Breast epithelium (tissue), 4 donors: ENCODE measurements at regions not wholly inside any gene's neighbourhood (a gene's known extent, or its start where the extent isn't known, plus 50 kb on each side); places are given as distances from the start of the nearest gene placed in this dataset.
A peak's percentile ranks its signal among the peaks of the same experiment; 100 is the strongest.

Experiments used
- DNase-seq, 2 donors: peaks; one replicate each; pipeline ENCODE4 v3.0.0-alpha.2; 2019; ENCODE audit warnings: low spot score in 2 of 2
- H3K27ac ChIP-seq, 2 donors: fragments of 200-600 bp; sonication (generic) in 1 of 2; one replicate each; pipeline ENCODE4 v1.5.1; 2016 to 2019; ENCODE audit warnings: mild to moderate bottlenecking in 1 of 2
- H3K27me3 ChIP-seq, 2 donors: fragments of 200-600 bp; sonication (generic) in 1 of 2; one replicate each; pipeline versions ENCODE4 v1.5.1 to v1.6.0; 2017 to 2019; ENCODE audit warnings: control low read depth in 1 of 2, mild to moderate bottlenecking in 1 of 2
- H3K36me3 ChIP-seq: fragments of 200-600 bp; one replicate; pipeline ENCODE4 v1.5.1; 2019
- H3K4me1 ChIP-seq, 2 donors: fragments of 200-600 bp; sonication (generic); one replicate each; pipeline ENCODE4 v1.5.1; 2016 to 2019; ENCODE audit warnings: control low read depth in 1 of 2
- H3K4me3 ChIP-seq, 3 donors: fragments of 200-600 bp; sonication (generic); 1 replicate in 2 of 3; 2 replicates in 1 of 3; pipeline ENCODE4 v1.5.1; 2016 to 2019; ENCODE audit warnings: mild to moderate bottlenecking in 3 of 3, moderate library complexity in 2 of 3
- H3K9me3 ChIP-seq, 2 donors: fragments of 200-600 bp; sonication (generic) in 1 of 2; one replicate each; pipeline ENCODE4 v1.5.1; 2016 to 2019; ENCODE audit warnings: control low read depth in 1 of 2
- CTCF ChIP-seq, 3 donors: fragments of 450-650 bp; IDR thresholded peaks; one replicate each; pipeline ENCODE4 v1.5.1; 2016 to 2017; ENCODE audit warnings: antibody characterized with exemption in 3 of 3, mild to moderate bottlenecking in 3 of 3, moderate library complexity in 3 of 3
- POLR2A ChIP-seq: fragments of 450-650 bp; IDR thresholded peaks from one replicate; pipeline ENCODE4 v1.6.1; 2016; ENCODE audit warnings: antibody characterized with exemption, mild to moderate bottlenecking, moderate library complexity
- POLR2AphosphoS5 ChIP-seq, 3 donors: sonication (generic); formaldehyde crosslinking; IDR thresholded peaks; one replicate each; pipeline ENCODE4 v1.6.1; 2017; ENCODE audit warnings: antibody characterized with exemption in 3 of 3
- intact Hi-C: fragments of 100-400 bp; cut with DNase I; formaldehyde crosslinking; loops from one replicate; pipeline ENCODE4 v1.15.1; 2023; ENCODE audit warnings: low total_unique reads

- no peaks in the 10 kb centered on the region for H3K27me3 ChIP-seq
- H3K36me3 ChIP-seq = no peaks in the 10 kb centered on the region
- no peak overlapping the region for H3K27ac ChIP-seq
- no peak for TF ChIP-seq CTCF (IDR thresholded peaks at IDR 0.05)
- TF ChIP-seq POLR2A = no peak
- no peak for TF ChIP-seq POLR2AphosphoS5 (IDR thresholded peaks at IDR 0.05)
- peaks cover 0 to 15% of the 10 kb centered on the region in 2 donors for H3K9me3 ChIP-seq
- intact Hi-C loops = no loop called here
- DNase-seq = no peak
- H3K4me1 ChIP-seq = no peaks in the 10 kb centered on the region
- peak overlapping the region in 1 of 3 donors; percentile 36 for H3K4me3 ChIP-seq
Observed at GRCh38 chr14:28264306-28264705, 502.3 kb upstream of the FOXG1 start.

- Histone ChIP-seq H3K4me1 (no peaks in the 10 kb centered on the region), H3K27me3 (no peaks in the 10 kb centered on the region), H3K36me3 (no peaks in the 10 kb centered on the region), H3K4me3 (no peak overlapping the region), H3K9me3 (peaks cover 0 to 2% of the 10 kb centered on the region in 2 donors), H3K27ac (no peak overlapping the region)
- no peak for TF ChIP-seq POLR2AphosphoS5 (IDR thresholded peaks at IDR 0.05)
- TF ChIP-seq POLR2A = no peak
- TF ChIP-seq CTCF (IDR thresholded peaks at IDR 0.05) = no peak
- intact Hi-C loops = no loop called here
- no peak for DNase-seq
Observed at GRCh38 chr14:28272270-28272669, 494.3 kb upstream of the FOXG1 start.

GRCh38 chr14:28280530-28280929 is 486.1 kb upstream of the FOXG1 start:
- Histone ChIP-seq H3K9me3 (no peaks in the 10 kb centered on the region), H3K4me1 (no peaks in the 10 kb centered on the region), H3K4me3 (no peak overlapping the region), H3K36me3 (no peaks in the 10 kb centered on the region), H3K27me3 (no peaks in the 10 kb centered on the region), H3K27ac (no peak overlapping the region)
- DNase-seq = no peak
- TF ChIP-seq CTCF (IDR thresholded peaks at IDR 0.05) (no peak), POLR2A (no peak), POLR2AphosphoS5 (IDR thresholded peaks at IDR 0.05) (no peak)
- intact Hi-C loops = no loop called here

GRCh38 chr14:28280997-28281598 is 485.5 kb upstream of the FOXG1 start:
- TF ChIP-seq CTCF (IDR thresholded peaks at IDR 0.05) (no peak), POLR2A (no peak), POLR2AphosphoS5 (IDR thresholded peaks at IDR 0.05) (no peak)
- intact Hi-C loops = no loop called here
- no peaks in the 10 kb centered on the region for H3K9me3 ChIP-seq
- H3K27me3 ChIP-seq = no peaks in the 10 kb centered on the region
- H3K4me1 ChIP-seq = no peaks in the 10 kb centered on the region
- H3K4me3 ChIP-seq = no peak overlapping the region
- H3K36me3 ChIP-seq = no peaks in the 10 kb centered on the region
- DNase-seq = no peak
- H3K27ac ChIP-seq = no peak overlapping the region

GRCh38 chr14:28284546-28285300 is 481.9 kb upstream of the FOXG1 start:
- intact Hi-C loops = no loop called here
- TF ChIP-seq POLR2AphosphoS5 (IDR thresholded peaks at IDR 0.05) = no peak
- no peak for TF ChIP-seq POLR2A
- no peak for TF ChIP-seq CTCF (IDR thresholded peaks at IDR 0.05)
- Histone ChIP-seq H3K4me3 (no peak overlapping the region), H3K27ac (no peak overlapping the region), H3K4me1 (no peaks in the 10 kb centered on the region), H3K36me3 (no peaks in the 10 kb centered on the region), H3K9me3 (no peaks in the 10 kb centered on the region), H3K27me3 (no peaks in the 10 kb centered on the region)
- no peak for DNase-seq
